Activated CD4-positive, alpha-beta T cell treated with anti-CD3 and anti-CD28 coated beads for 24 hours (primary cell): ENCODE measurements at regions not wholly inside any gene's neighbourhood (a gene's known extent, or its start where the extent isn't known, plus 50 kb on each side); places are given as distances from the start of the nearest gene placed in this dataset.

Source experiments
- DNase-seq, 2 donors: peaks; one replicate each; pipeline ENCODE4 v3.0.0-alpha.2; 2020; ENCODE audit warnings: low read depth in 2 of 2

DNA sequence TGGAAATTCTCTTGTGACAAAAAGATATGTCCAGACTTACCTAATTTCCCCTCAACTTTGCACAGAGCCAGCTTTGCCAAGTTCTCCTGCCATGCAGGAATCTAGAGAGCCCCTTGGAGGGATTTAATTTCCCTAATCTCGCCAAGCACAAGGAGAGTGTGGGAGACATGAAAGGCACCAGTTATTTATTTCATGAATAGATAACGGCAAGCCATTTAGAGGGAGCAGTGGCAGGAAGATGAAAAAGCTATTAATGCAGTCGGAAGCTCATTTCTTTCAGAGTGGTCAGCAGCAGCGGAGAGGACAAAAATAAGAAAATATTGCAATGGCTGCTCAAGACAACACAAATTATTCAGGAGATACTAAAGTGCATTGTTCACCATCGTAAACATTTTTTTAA is 150.9 kb upstream of the WSCD2 start:
- DNase-seq, result no peak

DNA sequence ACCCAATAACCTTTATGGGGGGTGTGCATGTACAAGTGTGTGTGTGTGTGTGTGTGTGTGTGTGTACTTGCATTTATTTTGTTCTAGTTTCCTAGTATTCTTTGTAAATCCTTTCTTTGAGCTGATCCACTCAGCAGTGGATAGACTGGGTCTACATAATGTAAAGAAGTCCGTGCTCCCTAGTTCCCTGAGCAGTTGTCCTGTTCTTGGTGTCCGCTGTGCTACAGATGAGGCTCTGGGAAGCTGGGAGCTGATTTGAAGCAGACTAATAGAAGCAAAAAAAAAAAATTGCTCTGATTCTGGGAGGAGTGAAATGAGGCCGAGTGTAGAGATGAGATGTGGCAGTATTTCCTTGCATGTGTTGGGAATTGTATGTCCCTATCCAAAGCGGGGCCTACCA is 150.4 kb upstream of the WSCD2 start:
- DNase-seq, result no peak

DNA sequence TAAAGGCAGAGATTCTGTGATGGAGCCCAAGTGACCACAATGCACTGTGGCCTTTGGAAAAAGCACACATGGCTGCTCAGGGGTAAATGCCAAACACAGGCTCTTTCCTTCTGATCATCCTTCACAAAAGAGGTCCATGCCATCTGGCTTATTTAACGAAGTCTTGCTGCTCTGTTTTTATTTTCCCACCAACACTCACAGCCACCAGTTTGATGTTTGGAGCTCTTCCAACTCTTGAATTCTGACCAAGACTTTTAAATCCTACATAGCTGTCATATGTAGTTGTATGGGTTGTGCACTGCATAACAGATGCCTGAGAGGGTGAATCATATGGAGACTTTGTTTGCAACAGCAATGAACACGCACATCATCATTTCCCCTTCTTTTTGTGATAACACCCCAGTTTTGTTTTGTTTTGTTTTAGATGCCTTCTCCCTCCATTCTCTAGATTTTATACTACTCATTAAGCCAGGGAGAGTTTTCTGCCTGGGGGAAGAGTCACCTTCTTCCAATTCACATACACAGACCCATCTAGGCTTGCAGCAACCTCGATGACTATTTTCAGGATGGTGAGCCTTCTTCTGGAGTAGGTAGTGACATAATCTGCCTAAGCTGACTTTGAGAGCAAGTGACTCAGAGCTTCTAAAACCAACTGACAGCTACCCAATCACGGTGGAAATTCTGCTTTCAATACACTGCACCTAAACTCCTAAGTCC is 145.2 kb upstream of the WSCD2 start:
- no peak for DNase-seq

DNA sequence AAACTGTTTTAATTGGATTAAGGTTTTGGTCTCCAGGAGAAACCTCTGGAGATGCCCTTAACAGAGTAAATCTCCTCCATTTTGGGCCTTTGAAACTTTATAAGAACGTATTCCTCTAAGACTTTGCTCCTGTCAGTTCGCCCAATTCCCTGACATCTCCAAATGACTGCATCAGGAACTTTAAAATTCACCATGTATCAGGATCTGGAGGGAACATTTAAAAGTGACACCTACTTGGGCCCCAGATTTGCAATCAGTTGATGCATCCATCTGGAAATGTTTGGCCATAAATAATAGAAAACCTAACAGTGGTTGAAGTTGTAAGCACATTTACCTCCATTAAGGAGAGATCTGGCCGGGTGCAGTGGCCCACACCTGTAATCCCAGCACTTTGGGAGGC is 144.1 kb upstream of the WSCD2 start:
- no peak for DNase-seq

DNA sequence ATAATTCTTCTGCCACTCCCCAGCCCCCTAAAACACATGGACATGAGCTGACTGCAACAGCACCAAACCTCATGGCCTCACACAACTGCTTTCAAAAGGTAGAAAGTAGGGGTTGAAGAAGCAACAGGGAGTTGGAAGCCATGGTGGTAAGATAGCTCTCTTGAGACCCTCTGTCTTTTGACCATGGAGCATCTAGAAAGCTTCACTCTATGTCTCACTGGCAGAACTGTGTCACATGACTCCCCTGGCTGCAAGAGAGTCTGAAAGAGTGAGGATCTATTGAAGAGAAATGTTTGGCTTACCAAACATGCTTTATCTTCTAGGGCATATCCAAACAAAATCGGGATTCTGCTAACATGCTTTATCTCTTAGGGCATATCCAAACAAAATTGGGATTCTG is 142.9 kb upstream of the WSCD2 start:
- no peak for DNase-seq

DNA sequence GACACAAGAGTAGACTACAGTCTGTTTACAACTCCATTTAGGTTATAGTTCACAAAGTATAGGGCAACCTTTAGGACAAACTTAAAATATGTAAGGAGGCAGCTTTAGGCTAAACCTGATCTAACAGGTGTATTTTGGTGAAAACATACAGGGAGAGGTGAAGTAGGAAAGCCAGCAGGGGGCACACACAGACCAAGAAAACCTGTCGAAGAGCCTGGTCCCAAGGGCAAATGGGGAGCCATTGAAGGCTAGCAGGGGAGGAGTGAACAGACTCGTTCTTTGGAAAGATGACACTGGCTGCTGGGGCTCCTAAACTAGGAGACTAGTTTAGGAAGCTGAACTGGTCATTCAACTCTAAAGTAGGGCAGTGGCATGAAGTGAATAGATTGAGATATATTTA is 138.8 kb upstream of the WSCD2 start:
- DNase-seq, result peak in 1 of 2 donors; percentile 1

DNA sequence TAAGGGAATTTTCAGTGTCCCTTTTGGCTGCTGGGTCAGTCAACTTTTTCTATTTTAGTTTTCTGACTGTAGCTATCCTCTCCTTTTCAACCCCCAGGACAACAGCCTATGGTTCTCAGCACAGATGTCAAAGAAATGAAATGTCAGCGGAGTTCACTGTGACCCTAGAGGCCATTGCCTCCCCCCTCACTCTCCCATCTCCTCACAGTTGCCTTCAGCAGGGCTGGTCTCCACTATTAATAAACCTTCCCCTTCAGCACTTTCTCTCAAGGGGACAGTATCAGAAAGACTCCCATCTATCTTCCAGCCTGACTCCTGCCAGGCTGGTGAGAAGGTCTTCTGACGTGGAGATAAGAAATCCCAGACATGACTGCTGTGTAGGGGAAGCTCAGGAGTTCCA is 137.1 kb upstream of the WSCD2 start:
- no peak for DNase-seq

DNA sequence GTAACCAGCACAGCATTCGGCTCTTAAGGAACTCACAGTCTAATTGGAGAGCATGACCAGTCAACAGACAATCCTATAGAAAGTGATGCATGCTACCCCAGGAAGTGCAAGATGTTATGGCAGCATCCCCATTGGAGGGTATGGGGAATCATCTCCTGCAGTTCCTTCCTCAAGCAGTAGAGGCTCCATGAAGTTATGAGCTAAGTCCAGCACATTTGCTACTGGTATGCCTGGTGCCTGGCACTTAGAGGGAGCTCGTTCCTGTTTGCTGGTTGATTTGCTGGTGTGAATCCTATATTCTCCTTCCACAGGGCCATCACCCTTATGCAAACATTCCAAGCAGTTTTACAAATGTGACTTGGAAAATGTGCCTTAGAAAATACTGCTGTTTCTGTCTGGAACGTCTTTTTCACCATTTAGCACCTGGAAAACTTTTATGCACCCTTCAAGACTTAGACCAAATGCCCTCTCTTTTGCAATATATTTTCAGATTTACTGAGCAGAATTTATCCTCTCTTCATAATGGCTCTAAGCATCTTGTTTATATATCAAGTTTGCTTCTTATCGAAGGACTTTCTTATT is 136.1 kb upstream of the WSCD2 start:
- DNase-seq, result no peak

DNA sequence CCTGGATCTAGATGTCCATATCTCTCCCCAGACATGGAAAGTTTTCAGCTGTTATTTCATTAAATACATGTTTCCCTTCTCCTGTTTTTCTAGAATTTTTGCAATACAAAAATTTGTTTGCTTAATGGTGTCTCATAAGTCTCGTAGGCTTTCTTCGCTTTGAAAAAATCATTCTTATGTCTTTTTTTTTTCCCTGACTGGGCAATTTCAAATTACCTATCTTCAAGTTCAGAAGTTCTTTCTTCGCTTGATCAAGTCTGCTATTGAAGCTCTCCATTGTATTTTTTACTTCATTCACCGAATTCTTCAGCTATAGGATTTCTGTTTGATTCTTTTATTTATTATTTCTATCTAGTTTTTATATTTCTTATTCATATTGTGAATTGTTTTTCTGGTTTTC is 130.2 kb upstream of the WSCD2 start:
- no peak for DNase-seq

DNA sequence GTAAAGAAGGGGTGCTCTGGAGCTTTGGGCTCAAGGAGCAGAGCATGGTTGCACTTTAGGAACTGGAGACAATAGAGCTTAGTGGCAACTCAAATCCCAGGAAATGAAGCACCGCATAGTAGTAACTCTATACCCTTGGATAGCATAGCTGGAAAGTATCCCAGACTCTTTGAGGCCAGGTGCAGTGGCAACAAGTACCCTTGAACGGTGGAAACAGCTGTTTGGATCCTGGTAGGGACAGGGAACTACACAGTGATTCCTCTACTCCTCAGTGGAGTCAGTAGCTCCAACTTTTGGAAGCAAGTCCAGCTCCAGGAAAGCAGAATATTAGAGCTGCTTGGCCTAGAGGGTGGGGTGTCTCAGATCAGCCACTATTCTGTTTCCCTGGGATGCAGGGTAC is 129.0 kb upstream of the WSCD2 start:
- DNase-seq, result no peak

DNA sequence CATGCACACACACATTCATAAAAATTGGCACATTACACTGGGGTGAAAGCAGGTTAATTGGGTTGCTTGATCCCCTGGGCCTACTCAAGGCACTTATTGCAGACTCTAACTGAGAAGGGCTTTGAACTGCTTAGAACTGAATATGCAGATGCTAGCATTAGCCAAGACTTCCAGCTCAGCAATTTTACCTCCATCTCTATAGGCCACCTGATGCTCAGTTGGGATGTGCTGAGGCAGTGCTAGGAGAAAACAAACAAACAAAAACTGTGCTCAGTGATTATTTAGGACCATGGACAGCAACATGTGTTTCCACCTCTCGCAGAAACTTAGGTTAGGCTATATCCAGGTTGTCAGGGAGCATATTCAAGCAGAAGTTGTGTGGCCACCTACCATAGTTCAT is 124.8 kb upstream of the WSCD2 start:
- no peak for DNase-seq

DNA sequence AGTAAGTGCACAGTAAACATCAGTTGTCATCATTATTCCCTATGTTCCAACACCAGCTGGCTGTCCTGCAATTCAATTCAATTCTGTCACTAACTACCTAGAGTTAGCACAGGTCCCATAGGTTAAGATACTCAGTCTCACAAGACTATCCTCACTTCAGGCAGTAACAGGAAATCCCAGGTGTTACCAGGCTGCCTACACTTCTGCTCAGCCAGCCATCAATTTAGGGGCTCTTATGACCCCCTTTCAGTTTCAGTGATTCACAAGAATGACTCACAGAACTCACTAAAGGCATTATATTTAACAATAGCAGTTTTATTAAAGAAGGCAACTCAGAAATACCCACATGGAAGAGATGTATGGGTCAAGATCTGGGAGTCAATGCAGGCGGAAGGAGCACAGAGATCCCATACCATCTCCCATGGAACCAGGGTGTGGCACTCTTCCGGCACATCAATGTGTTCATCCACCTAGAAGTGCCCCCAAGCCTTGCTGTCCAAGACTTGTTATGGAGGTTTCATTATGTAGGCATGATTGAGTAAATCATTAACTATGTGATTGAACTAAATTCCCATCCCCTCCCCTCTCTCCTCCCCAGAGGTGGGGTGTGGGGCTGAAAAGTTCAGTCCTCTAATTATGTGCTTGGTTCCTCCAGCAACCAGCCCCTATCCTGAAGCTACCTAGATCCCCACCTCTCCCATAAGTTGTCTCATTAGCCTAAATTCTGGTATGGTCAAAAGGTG is 120.8 kb upstream of the WSCD2 start:
- DNase-seq, result no peak

DNA sequence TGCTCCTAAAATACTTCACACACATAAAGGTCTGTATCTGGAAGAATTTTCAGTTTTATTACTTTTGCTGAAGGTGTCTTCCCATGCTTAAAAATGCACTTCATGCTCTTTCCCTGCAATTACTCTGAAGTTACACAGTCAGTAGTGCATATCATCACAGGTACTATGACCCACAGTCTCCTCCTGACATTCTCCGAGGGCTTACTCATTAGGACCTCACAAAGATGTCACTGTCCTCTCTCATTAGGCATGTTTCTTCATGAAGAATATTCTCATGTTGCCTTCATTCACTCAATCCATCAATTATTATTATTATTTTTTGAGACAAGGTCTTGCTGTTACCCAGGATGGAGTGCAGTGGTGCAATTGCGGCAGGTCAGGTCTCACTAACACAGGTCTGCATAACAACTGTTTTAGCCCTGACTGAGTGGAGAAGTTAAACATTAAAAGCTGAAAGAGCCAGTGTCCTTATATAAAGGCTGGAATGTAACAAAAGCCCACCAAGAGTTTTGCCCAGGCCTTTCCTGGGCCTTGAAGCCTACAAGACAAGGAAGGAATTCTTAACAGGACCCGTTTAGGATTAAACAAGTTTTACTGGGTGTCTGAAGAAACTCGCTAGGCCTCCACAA is 119.5 kb upstream of the WSCD2 start:
- DNase-seq, result no peak

DNA sequence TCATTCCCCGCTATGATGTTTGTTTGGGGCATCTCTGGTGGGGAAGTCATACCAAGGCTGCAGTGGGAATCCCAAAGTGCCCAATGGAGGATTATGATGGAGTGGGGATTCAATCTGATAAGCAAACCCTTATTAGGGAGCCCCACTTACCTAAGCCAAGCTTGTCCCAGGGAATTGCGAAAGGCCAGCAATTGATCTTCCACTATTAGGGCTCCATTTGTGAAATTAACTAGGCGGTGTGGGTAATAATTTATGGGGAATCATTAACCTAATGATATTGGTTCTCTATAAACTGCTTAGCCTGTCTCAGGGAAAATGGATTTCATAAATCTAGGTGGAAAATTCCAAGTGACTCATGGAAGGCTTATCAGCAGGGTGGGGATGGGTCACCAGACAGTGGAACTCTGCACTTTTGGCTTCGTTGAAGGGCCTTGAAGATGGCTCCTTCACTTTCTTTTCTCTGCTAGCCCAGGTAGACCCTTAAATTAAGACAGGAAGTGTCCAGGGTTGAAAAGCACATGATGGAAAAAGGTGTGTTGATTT is 113.0 kb upstream of the WSCD2 start:
- no peak for DNase-seq

DNA sequence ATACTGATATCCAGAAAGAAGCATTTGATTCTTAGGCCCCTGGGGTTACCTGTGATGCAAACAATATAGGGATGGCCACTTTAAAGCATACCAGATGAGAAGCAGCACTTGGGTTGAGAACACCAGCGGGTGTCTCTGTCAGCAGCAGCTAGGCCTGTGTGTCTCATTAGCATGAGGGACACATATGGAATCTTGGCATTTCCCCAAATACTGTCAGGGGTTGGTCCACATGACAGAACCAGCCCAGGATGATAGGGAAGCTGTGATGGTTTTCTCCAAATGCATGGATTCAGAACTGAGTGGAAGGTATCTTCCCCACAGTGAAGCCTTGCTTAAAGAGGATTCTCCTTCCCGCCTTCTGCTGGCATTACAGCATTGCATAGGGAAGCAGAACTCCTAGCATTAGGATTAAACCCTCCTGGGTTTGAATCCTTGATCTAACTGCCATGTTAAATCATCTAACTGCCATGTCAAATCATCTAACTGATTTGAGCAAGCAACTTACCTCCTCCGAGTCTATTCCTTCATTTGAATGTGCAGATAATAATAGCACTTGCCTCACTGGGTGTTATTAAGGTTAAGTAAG is 111.5 kb upstream of the WSCD2 start:
- DNase-seq, result no peak

DNA sequence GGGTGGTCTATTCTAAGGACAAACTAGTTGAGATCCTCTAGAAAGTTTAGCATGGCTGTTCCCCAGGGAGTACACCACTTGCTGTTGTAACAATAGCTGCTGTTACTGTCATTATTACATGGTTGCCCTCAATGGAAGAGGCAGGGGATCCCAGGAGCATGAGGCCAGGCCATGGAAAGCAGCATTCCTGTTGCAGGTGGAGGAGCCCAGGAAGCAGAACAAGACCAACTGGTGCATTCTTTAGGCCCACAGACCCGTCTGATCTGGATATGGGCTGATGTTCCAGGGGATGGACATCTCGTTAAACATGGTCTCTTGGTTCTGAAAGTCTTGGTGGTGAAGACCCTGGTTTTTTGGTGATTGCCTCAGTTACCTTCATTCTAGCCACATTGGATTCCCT is 109.2 kb upstream of the WSCD2 start:
- no peak for DNase-seq

DNA sequence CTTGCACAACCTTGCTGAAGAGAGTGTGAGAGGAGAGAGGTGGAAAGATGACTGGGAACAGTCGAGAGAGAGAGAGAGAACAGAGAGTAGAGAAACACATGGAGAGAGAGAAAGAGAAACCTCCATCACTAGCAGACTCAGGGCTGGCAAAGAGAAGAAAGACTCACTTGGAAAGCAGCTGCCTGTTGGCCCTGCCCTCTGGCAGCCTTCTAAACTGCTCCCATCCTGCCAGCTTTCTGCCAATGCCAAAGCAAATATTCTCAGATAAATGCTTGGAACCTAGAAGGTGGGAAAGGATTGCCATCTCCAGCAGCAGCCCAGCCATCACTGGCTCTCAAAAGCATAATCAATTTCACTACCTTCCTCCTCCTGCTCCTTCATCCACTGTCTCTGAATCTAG is 107.9 kb upstream of the WSCD2 start:
- DNase-seq, result no peak

DNA sequence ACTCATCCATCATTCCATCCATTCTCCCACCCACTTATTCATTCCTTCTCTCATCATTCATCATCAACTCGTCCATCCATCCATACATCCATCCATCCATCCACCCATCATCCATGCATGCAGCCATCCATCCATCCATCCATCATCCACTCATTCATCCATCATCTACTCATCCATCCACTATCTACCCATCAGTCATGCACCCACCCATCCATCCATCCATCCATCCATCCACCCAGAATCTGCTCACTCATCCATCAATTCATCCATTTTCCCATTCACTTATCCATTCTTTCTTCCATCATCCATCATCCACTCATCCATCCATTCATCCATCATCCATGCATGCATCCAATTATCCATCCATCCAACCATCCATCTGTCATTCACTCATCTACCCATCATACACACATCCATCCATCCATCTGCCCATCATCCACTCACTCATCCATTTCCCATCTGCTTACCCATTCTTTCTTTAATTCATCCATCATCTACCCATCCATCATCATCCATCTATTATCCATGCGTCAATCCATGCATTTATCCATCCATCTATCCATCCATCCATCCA is 107.1 kb upstream of the WSCD2 start:
- no peak for DNase-seq

DNA sequence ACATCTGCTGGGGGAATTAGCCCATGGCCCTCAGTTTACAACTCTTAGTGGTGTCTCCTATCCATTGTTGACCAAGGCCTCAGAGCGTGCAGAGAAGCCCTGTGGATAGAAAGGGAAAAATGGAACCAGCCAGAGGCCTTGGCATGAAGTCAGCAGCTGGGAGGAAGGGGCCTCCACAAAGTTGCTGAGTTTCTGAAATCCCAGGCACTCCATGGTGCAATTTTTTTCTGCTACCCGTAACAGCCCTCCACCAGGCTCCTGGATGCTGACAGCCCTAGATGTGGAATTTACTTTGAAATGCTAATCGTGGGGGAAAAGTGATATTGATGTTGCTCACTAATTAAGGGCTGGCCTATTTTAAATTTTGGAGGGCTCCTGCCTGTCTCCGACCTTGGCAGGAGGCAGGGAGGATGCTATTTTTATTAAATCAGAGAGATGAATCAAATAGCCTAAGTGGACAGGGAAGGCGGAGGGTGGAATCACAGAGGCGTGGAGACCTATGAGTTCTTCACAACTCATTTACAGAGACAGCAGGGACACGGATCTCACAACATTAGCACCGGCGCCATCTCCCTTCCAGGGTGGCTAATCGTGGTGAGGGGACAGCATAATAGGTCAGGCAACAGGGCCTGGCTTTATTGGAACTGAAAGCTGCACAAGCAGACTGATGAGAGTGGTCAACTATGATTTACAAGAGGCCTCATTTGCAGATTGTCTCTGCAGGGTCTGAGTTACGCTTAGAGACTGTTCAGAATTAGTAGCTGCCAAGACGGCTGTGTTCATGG is 99.8 kb upstream of the WSCD2 start:
- DNase-seq, result no peak

DNA sequence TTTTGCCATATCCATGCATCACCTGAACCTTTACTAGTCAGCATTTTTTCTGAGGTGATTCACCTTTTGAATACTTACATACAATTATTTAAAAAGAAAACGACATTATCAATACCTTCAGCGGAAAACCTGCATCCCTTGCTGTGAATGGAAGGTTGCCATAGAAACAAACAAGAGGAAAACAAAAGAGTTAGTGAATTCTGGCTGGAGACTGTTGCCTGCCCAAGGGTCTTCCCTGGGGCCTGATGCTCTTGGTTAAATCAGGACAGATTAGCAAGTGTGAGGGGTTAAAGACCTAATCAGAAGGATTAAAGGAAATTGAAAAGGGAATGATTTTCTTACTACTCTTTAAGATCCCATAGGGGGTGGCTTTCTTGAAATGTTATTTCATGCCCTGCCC is 96.0 kb upstream of the WSCD2 start:
- no peak for DNase-seq

DNA sequence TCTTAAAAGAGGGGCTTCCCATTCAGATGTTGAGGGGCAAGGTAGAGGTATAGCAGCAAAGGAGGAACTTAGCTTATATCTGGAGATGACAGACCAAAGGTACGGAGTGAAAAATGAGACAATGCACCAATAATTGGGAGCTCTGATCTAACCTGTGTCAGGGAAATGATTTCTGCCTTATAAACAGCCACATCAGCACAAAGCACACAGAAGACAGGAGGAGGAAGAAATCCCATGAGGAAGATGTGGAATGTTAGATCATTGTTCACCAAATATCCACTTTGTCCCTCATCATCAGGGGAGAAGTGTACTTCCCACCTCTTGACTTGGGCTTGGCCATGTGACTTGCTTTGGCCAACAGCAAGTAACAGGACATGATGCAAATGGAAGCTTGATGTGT is 93.7 kb upstream of the WSCD2 start:
- DNase-seq, result no peak
